MM.1S (cell line): ENCODE measurements at regions not wholly inside any gene's neighbourhood (a gene's known extent, or its start where the extent isn't known, plus 50 kb on each side); places are given as distances from the start of the nearest gene placed in this dataset.

Experiments
- CTCF ChIP-seq: fragments of 300-600 bp; sonication (generic); IDR thresholded peaks from 2 replicates; pipeline ENCODE4 v1.5.1; 2016; ENCODE audit warnings: antibody characterized with exemption, low read length, mixed read lengths
- EZH2 ChIP-seq: fragments of 300-600 bp; sonication (generic); optimal IDR thresholded peaks from 2 replicates; pipeline ENCODE3; 2017; ENCODE audit warnings: low read depth, mild to moderate bottlenecking, antibody characterized with exemption, low read length, mixed read lengths
- EZH2phosphoT487 ChIP-seq: fragments of 300-600 bp; sonication (generic); IDR thresholded peaks from 2 replicates; pipeline ENCODE4 v1.6.1; 2018; ENCODE audit warnings: antibody characterized with exemption, low read length

DNA sequence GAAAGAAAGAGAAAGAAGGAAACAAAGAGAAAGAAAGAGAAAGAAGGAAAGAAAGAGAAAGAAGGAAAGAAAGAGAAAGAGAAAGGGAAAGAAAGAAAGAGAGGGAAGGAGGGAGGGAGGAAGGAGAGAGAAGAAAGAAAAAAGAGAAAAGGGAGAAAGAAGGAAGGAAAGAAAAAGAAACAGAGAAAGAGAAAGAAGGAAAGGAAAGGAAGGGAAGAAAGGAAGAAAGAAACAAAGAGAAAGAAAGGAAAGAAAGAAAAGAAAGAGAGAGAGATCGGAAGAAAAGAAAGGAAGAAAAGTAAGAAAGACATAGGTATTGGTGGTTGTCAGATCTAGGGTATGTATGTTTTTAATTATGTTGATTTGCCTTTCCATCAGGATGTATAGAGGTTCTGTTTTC, 342.3 kb downstream of the FOXG1 start:
- TF ChIP-seq CTCF (no peak), EZH2phosphoT487 (no peak), EZH2 (no peak)
